ENCODE measurements at regions not wholly inside any gene's neighbourhood (a gene's known extent, or its start where the extent isn't known, plus 50 kb on each side); places are given as distances from the start of the nearest gene placed in this dataset.

GRCh38 chr4:45745741-45746140, 378.1 kb downstream of the GABRG1 start:
- no peaks in the 10 kb centered on the region for H3K36me3 ChIP-seq
- no peak for DNase-seq
- no peaks in the 10 kb centered on the region for H3K27me3 ChIP-seq
- TF ChIP-seq CTCF (IDR thresholded peaks at IDR 0.05; ENCODE audit: low read depth, low read length) = no peak
- no peaks in the 10 kb centered on the region for H3K4me1 ChIP-seq
- no peak overlapping the region for H3K4me3 ChIP-seq (ENCODE audit: low read depth, low read length)
- no peaks in the 10 kb centered on the region for H3K9me3 ChIP-seq

- H3K4me3 ChIP-seq (ENCODE audit: low read depth, low read length) = no peak overlapping the region
- DNase-seq = no peak
- no peaks in the 10 kb centered on the region for H3K36me3 ChIP-seq
- TF ChIP-seq CTCF (IDR thresholded peaks at IDR 0.05; ENCODE audit: low read depth, low read length) = no peak
- H3K9me3 ChIP-seq = no peaks in the 10 kb centered on the region
- no peaks in the 10 kb centered on the region for H3K4me1 ChIP-seq
- H3K27me3 ChIP-seq = no peaks in the 10 kb centered on the region
Observed at GRCh38 chr4:45741897-45742296, 382.0 kb downstream of the GABRG1 start.

- Histone ChIP-seq H3K36me3 (no peaks in the 10 kb centered on the region), H3K27me3 (no peaks in the 10 kb centered on the region), H3K4me3 (ENCODE audit: low read depth, low read length) (no peak overlapping the region), H3K9me3 (no peaks in the 10 kb centered on the region), H3K4me1 (no peaks in the 10 kb centered on the region)
- TF ChIP-seq CTCF (IDR thresholded peaks at IDR 0.05; ENCODE audit: low read depth, low read length) = no peak
- DNase-seq = no peak
Observed at GRCh38 chr4:45732161-45732560, 391.7 kb downstream of the GABRG1 start.

GRCh38 chr4:45716093-45716492, 407.8 kb downstream of the GABRG1 start:
- Histone ChIP-seq H3K9me3 (no peaks in the 10 kb centered on the region), H3K4me3 (ENCODE audit: low read depth, low read length) (no peak overlapping the region), H3K27me3 (no peaks in the 10 kb centered on the region), H3K4me1 (no peaks in the 10 kb centered on the region), H3K36me3 (no peaks in the 10 kb centered on the region)
- TF ChIP-seq CTCF (IDR thresholded peaks at IDR 0.05; ENCODE audit: low read depth, low read length) = no peak
- DNase-seq = no peak

GRCh38 chr4:45713996-45714395, 409.9 kb downstream of the GABRG1 start:
- no peak for DNase-seq
- H3K9me3 ChIP-seq = no peaks in the 10 kb centered on the region
- H3K36me3 ChIP-seq = no peaks in the 10 kb centered on the region
- H3K27me3 ChIP-seq = no peaks in the 10 kb centered on the region
- no peak for TF ChIP-seq CTCF (IDR thresholded peaks at IDR 0.05; ENCODE audit: low read depth, low read length)
- no peaks in the 10 kb centered on the region for H3K4me1 ChIP-seq
- H3K4me3 ChIP-seq (ENCODE audit: low read depth, low read length) = no peak overlapping the region

- Histone ChIP-seq H3K36me3 (no peaks in the 10 kb centered on the region), H3K4me1 (no peaks in the 10 kb centered on the region), H3K9me3 (no peaks in the 10 kb centered on the region), H3K4me3 (ENCODE audit: low read depth, low read length) (no peak overlapping the region), H3K27me3 (no peaks in the 10 kb centered on the region)
- no peak for TF ChIP-seq CTCF (IDR thresholded peaks at IDR 0.05; ENCODE audit: low read depth, low read length)
- DNase-seq = no peak
Observed at GRCh38 chr4:45701621-45702020, 422.2 kb downstream of the GABRG1 start.
